K562 (cell line): ENCODE measurements at regions not wholly inside any gene's neighbourhood (a gene's known extent, or its start where the extent isn't known, plus 50 kb on each side); places are given as distances from the start of the nearest gene placed in this dataset.

ENCODE experiments used
- ATAC-seq: fragments of 200-7000 bp; cut with Tn5 transposase; 3 replicates; pipeline ENCODE4 v1.9.1; 2020; ENCODE audit warnings: moderate library complexity
- BruUV-seq: library from RNA; stranded (reverse); fragments of 400-500 nt; replicated peaks from 2 replicates; lab custom pipeline; 2021; lab: Mats Ljungman, UMichigan
- CTCF ChIA-PET: fragments of 300-600 bp; formaldehyde crosslinking; extraction: SDS; loops from one replicate; lab custom pipeline; 2021; ENCODE audit warnings: low intra/inter-chr PET ratio; lab: Yijun Ruan, JAX
- POLR2A ChIA-PET: fragments of 300-600, 350-650 bp; sonication (Branson Sonifier 250); formaldehyde crosslinking; extraction: SDS; loops from one replicate; lab custom pipeline; 2021; ENCODE audit warnings: antibody characterized with exemption, inconsistent platforms; lab: Yijun Ruan, JAX
- DNase-seq, 4 experiments: peaks; one replicate each; pipeline versions ENCODE4 v3.0.0 to v3.0.0-alpha.2; 2011 to 2018; ENCODE audit warnings: low spot score in 3 of 4, mixed read lengths in 3 of 4; ENCODE audit errors: extremely low read depth in 1 of 4
- FAIRE-seq: peaks from 2 replicates; lab custom pipeline; 2011; peaks lifted over from hg19 to GRCh38; lab: Jason Lieb, UNC
- H2AFZ ChIP-seq: 2 replicates; pipeline ENCODE4 v1.6.0; 2011; ENCODE audit warnings: low read depth, low read length, control low read depth, inconsistent platforms
- H3K27ac ChIP-seq: fragments of 200-600 bp; 3 replicates; pipeline ENCODE4 v1.8.0; 2011; ENCODE audit warnings: low read depth, mild to moderate bottlenecking, control low read depth, inconsistent platforms, low read length, moderate library complexity, mixed read lengths; ENCODE audit errors: extremely low read depth
- H3K27me3 ChIP-seq, 2 experiments: fragments of 300-600 bp in 1 of 2; 2 replicates in 1 of 2; 3 replicates in 1 of 2; pipeline versions ENCODE4 v1.6.0 to v1.8.0; 2011; ENCODE audit warnings: inconsistent platforms in 2 of 2, low read length in 2 of 2, mild to moderate bottlenecking in 1 of 2, mixed read lengths in 1 of 2, moderate library complexity in 1 of 2; ENCODE audit not compliant: control insufficient read depth in 2 of 2, insufficient read depth in 2 of 2
- H3K36me3 ChIP-seq: fragments of 300-600 bp; 3 replicates; pipeline ENCODE4 v1.8.0; 2011; ENCODE audit warnings: mild to moderate bottlenecking, low read length, inconsistent platforms; ENCODE audit not compliant: control insufficient read depth, insufficient read depth
- H3K4me1 ChIP-seq, 2 experiments: fragments of 200-600 bp in 1 of 2; replicated peaks in 1 of 2; 2 replicates in 1 of 2; 3 replicates in 1 of 2; pipeline versions ENCODE4 v1.5.1 to v1.8.0; 2011; ENCODE audit warnings: inconsistent platforms in 2 of 2, low read length in 2 of 2, mild to moderate bottlenecking in 1 of 2, mixed read lengths in 1 of 2, moderate library complexity in 1 of 2; ENCODE audit not compliant: control insufficient read depth in 2 of 2, insufficient read depth in 2 of 2
- H3K4me2 ChIP-seq: 2 replicates; pipeline ENCODE4 v1.6.1; 2011; ENCODE audit warnings: low read length, control low read depth, inconsistent platforms, mixed read lengths; ENCODE audit not compliant: insufficient read depth
- H3K4me3 ChIP-seq: fragments of 200-600 bp; sonication (generic), shearing (Covaris generic); 2 replicates; pipeline ENCODE4 v1.5.1; 2016; ENCODE audit warnings: control low read depth, inconsistent platforms
- H3K79me2 ChIP-seq: fragments of 200-600 bp; 3 replicates; pipeline ENCODE4 v1.8.0; 2011; ENCODE audit warnings: low read length, inconsistent platforms; ENCODE audit not compliant: control insufficient read depth, insufficient read depth
- H3K9ac ChIP-seq, 2 experiments: 2 replicates each; pipeline versions ENCODE4 v1.6.0 to v1.6.1; 2011; ENCODE audit warnings: low read depth in 2 of 2, low read length in 2 of 2, control low read depth in 1 of 2, inconsistent platforms in 1 of 2, mild to moderate bottlenecking in 1 of 2, mixed read lengths in 1 of 2; ENCODE audit not compliant: insufficient read depth in 1 of 2
- H3K9me1 ChIP-seq: one replicate; pipeline ENCODE4 v1.6.0; 2011; ENCODE audit warnings: inconsistent platforms, mild to moderate bottlenecking, low read length, moderate library complexity; ENCODE audit not compliant: control insufficient read depth, insufficient read depth
- H3K9me3 ChIP-seq: replicated peaks from 2 replicates; pipeline ENCODE4 v1.5.1; 2011; ENCODE audit warnings: low read depth, low read length, inconsistent platforms; ENCODE audit not compliant: control insufficient read depth, insufficient read depth
- H4K20me1 ChIP-seq: replicated peaks from 2 replicates; pipeline ENCODE4 v1.6.1; 2011; ENCODE audit warnings: low read length, inconsistent platforms, mixed read lengths; ENCODE audit not compliant: control insufficient read depth, insufficient read depth
- CBX1 ChIP-seq: sonication (generic); IDR thresholded peaks from 2 replicates; pipeline ENCODE4 v1.6.1; 2016; ENCODE audit warnings: antibody characterized with exemption, low read depth, mild to moderate bottlenecking
- FOS ChIP-seq: IDR thresholded peaks from 3 replicates; pipeline ENCODE4 v1.6.1; 2011; ENCODE audit not compliant: insufficient read length; ENCODE audit errors: extremely low read depth
- GABPB2 ChIP-seq: fragments of 250-450 bp; sonication (Bioruptor Pico); conservative IDR thresholded peaks from 2 replicates; pipeline ENCODE4 v1.5.1; 2021; ENCODE audit warnings: mild to moderate bottlenecking
- KDM4B ChIP-seq, 2 experiments: fragments of 450-650 bp in 1 of 2; sonication (generic) in 1 of 2; IDR thresholded peaks; 2 replicates each; pipeline ENCODE4 v1.6.1; 2016 to 2017; ENCODE audit warnings: borderline replicate concordance in 2 of 2, antibody characterized with exemption in 1 of 2, low read depth in 1 of 2, mild to moderate bottlenecking in 1 of 2
- POLR2H ChIP-seq: IDR thresholded peaks from 2 replicates; pipeline ENCODE4 v1.6.1; 2016; ENCODE audit warnings: missing genetic modification characterization, low read depth, mild to moderate bottlenecking, control low read depth, missing compliant biosample characterization, moderate library complexity
- SAP30 ChIP-seq: fragments of 200-600 bp; sonication (generic); IDR thresholded peaks from 2 replicates; pipeline ENCODE4 v1.6.1; 2012; ENCODE audit warnings: borderline replicate concordance, low read depth, mild to moderate bottlenecking, moderate library complexity, low read length, control low read depth, inconsistent platforms; ENCODE audit not compliant: insufficient read depth, poor library complexity, severe bottlenecking
- TSC22D4 ChIP-seq: fragments of 450-650 bp; IDR thresholded peaks from 2 replicates; pipeline ENCODE4 v1.6.1; 2016; ENCODE audit warnings: missing genetic modification characterization, missing biosample characterization, control low read depth
- XRCC3 ChIP-seq: fragments of 450-650 bp; IDR thresholded peaks from 2 replicates; pipeline ENCODE4 v1.6.1; 2017; ENCODE audit warnings: mild to moderate bottlenecking, moderate library complexity
- ZNF212 ChIP-seq: fragments of 450-650 bp; formaldehyde crosslinking; IDR thresholded peaks from 2 replicates; pipeline ENCODE4 v1.4.0; 2020; ENCODE audit warnings: mild to moderate bottlenecking
- WGBS: fragments of 100-300 bp; shearing (Covaris generic); methylation state at CpG from one replicate; pipeline ENCODE4 v1.1.6; 2016; ENCODE audit warnings: low coverage, mixed read lengths; ENCODE audit not compliant: insufficient coverage; ENCODE audit errors: missing lambda C conversion rate; 5-methylcytosine and 5-hydroxymethylcytosine counted together
- in situ Hi-C: fragments of 300-500 bp; cut with MboI; formaldehyde crosslinking; loops from 4 replicates; pipeline ENCODE4 v1.15.0; 2018; ENCODE audit warnings: inconsistent platforms, mixed read lengths
- intact Hi-C: fragments of 100-400 bp; cut with micrococcal nuclease; formaldehyde crosslinking; loops from 2 replicates; pipeline ENCODE4 v1.14.2; 2022
- TF ChIP-seq, protein P1 (sequence below): sonication (generic); IDR thresholded peaks from 2 replicates; pipeline ENCODE4 v1.6.1; 2016
- TF ChIP-seq, protein P2 (sequence below): sonication (generic); formaldehyde crosslinking; IDR thresholded peaks from 2 replicates; pipeline ENCODE4 v1.9.0; 2022; ENCODE audit warnings: mild to moderate bottlenecking, missing genetic modification reagents
- TF ChIP-seq, protein P3 (sequence below): fragments of 250-450 bp; sonication (Bioruptor Pico); IDR thresholded peaks from 2 replicates; pipeline ENCODE4 v1.4.0; 2020; ENCODE audit warnings: mild to moderate bottlenecking
- TF ChIP-seq, protein P4 (sequence below): fragments of 450-650 bp; IDR thresholded peaks from 2 replicates; pipeline ENCODE4 v1.6.1; 2017; ENCODE audit warnings: mild to moderate bottlenecking, moderate library complexity
- TF ChIP-seq, protein P5 (sequence below): fragments of 450-650 bp; formaldehyde crosslinking; IDR thresholded peaks from 2 replicates; pipeline ENCODE4 v1.4.0; 2020; ENCODE audit warnings: mild to moderate bottlenecking, moderate library complexity

DNA sequence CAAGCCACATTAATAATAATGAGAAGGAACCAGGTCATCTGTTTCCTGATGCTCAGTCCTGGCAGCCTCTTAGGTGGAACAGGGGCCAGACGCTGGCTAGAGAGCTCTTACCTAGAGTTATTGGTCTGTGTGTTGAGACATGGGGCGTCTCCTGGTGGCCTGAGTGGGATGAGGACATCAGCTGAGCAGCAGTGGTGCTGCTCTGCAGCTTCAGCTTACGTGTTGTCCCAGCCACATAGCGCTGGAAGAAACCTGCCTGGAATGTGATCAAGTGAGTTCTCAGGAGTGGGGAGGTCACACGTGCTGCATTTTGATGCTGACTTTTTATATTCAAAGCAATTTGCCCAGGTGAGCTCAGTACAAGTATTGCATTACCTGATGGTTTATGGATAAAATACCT, 355.4 kb downstream of the CDH26 start:
- WGBS, result 0% methylated on average over 5 of the region's 5 CpGs
- no TSS peak for BruUV-seq

More for the DNA sequence above, 355.4 kb downstream of the CDH26 start:
- Histone ChIP-seq H4K20me1 (no peaks in the 10 kb centered on the region), H3K9ac (no peak overlapping the region), H3K79me2 (no peaks in the 10 kb centered on the region), H3K4me1 (no peaks in the 10 kb centered on the region), H3K4me3 (no peak overlapping the region), H3K9me1 (no peaks in the 10 kb centered on the region), H2AFZ (no peak overlapping the region), H3K4me2 (no peak overlapping the region), H3K36me3 (no peaks in the 10 kb centered on the region), H3K27me3 (no peaks in the 10 kb centered on the region; a peak in 1 of 5 replicates), H3K9me3 (no peaks in the 10 kb centered on the region), H3K27ac (no peak overlapping the region)
- ChIA-PET POLR2A (interaction anchor here (0.7 kb wide), 1 partner anchor 12 kb away, joined by 3 read pairs; no protein-coding TSS in a partner anchor), CTCF (no interaction called here)
- TF ChIP-seq XRCC3 (no peak), GABPB2 (CRISPR knock-in tag) (no peak), POLR2H (tag) (no peak), ZNF212 (no peak), KDM4B (IDR thresholded peaks at IDR 0.05; ENCODE audit: borderline replicate concordance in 2 of 2, low read depth in 1 of 2) (no peak), CBX1 (no peak), FOS (no peak), TSC22D4 (tag) (no peak), SAP30 (no peak)
- TF ChIP-seq, protein P1, sequence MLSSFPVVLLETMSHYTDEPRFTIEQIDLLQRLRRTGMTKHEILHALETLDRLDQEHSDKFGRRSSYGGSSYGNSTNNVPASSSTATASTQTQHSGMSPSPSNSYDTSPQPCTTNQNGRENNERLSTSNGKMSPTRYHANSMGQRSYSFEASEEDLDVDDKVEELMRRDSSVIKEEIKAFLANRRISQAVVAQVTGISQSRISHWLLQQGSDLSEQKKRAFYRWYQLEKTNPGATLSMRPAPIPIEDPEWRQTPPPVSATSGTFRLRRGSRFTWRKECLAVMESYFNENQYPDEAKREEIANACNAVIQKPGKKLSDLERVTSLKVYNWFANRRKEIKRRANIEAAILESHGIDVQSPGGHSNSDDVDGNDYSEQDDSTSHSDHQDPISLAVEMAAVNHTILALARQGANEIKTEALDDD, result no peak
- TF ChIP-seq, protein P2, sequence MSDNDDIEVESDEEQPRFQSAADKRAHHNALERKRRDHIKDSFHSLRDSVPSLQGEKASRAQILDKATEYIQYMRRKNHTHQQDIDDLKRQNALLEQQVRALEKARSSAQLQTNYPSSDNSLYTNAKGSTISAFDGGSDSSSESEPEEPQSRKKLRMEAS, result no peak
- TF ChIP-seq, protein P3, sequence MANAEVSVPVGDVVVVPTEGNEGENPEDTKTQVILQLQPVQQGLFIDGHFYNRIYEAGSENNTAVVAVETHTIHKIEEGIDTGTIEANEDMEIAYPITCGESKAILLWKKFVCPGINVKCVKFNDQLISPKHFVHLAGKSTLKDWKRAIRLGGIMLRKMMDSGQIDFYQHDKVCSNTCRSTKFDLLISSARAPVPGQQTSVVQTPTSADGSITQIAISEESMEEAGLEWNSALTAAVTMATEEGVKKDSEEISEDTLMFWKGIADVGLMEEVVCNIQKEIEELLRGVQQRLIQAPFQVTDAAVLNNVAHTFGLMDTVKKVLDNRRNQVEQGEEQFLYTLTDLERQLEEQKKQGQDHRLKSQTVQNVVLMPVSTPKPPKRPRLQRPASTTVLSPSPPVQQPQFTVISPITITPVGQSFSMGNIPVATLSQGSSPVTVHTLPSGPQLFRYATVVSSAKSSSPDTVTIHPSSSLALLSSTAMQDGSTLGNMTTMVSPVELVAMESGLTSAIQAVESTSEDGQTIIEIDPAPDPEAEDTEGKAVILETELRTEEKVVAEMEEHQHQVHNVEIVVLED, result no peak
- TF ChIP-seq, protein P4, sequence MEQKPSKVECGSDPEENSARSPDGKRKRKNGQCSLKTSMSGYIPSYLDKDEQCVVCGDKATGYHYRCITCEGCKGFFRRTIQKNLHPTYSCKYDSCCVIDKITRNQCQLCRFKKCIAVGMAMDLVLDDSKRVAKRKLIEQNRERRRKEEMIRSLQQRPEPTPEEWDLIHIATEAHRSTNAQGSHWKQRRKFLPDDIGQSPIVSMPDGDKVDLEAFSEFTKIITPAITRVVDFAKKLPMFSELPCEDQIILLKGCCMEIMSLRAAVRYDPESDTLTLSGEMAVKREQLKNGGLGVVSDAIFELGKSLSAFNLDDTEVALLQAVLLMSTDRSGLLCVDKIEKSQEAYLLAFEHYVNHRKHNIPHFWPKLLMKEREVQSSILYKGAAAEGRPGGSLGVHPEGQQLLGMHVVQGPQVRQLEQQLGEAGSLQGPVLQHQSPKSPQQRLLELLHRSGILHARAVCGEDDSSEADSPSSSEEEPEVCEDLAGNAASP, result no peak
- TF ChIP-seq, protein P5, sequence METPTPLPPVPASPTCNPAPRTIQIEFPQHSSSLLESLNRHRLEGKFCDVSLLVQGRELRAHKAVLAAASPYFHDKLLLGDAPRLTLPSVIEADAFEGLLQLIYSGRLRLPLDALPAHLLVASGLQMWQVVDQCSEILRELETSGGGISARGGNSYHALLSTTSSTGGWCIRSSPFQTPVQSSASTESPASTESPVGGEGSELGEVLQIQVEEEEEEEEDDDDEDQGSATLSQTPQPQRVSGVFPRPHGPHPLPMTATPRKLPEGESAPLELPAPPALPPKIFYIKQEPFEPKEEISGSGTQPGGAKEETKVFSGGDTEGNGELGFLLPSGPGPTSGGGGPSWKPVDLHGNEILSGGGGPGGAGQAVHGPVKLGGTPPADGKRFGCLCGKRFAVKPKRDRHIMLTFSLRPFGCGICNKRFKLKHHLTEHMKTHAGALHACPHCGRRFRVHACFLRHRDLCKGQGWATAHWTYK (CRISPR knock-in tag), result no peak
- FAIRE-seq (no peak), ATAC-seq (no peak), DNase-seq (no peak)
- intact Hi-C loops (no loop called here), in situ Hi-C loops (no loop called here)
